K562 (cell line): ENCODE measurements at regions not wholly inside any gene's neighbourhood (a gene's known extent, or its start where the extent isn't known, plus 50 kb on each side); places are given as distances from the start of the nearest gene placed in this dataset.

Experiments
- MYC ChIP-seq, 2 experiments: fragments of 250-450 bp in 1 of 2; sonication (Bioruptor Pico) in 1 of 2; IDR thresholded peaks; 2 replicates each; pipeline versions ENCODE4 v1.5.1 to v1.6.1; 2012 to 2021; ENCODE audit warnings: low read depth in 2 of 2, borderline replicate concordance in 1 of 2, improper control_type of control experiment in 1 of 2, low read length in 1 of 2, mild to moderate bottlenecking in 1 of 2, moderate library complexity in 1 of 2
- SIN3B ChIP-seq: fragments of 450-650 bp; IDR thresholded peaks from 2 replicates; pipeline ENCODE4 v1.6.1; 2017; ENCODE audit warnings: low read depth, mild to moderate bottlenecking, moderate library complexity
- SIX5 ChIP-seq, 2 experiments: IDR thresholded peaks; 2 replicates each; pipeline ENCODE4 v1.6.1; 2011; ENCODE audit warnings: low read length in 2 of 2, borderline replicate concordance in 1 of 2, low read depth in 1 of 2, mild to moderate bottlenecking in 1 of 2, moderate library complexity in 1 of 2; ENCODE audit not compliant: insufficient read depth in 1 of 2
- SLC30A9 ChIP-seq: fragments of 250-450 bp; sonication (Bioruptor Pico); IDR thresholded peaks from 2 replicates; pipeline ENCODE4 v1.8.0; 2022; ENCODE audit warnings: mild to moderate bottlenecking, moderate library complexity
- ZBTB8A ChIP-seq: fragments of 450-650 bp; IDR thresholded peaks from 2 replicates; pipeline ENCODE4 v1.6.1; 2018; ENCODE audit warnings: mild to moderate bottlenecking, moderate library complexity; ENCODE audit not compliant: partially characterized antibody
- ZNF197 ChIP-seq: fragments of 200-800 bp; sonication (Bioruptor generic); IDR thresholded peaks from 2 replicates; pipeline ENCODE4 v1.6.1; 2016; ENCODE audit warnings: low read depth, missing genetic modification characterization, missing compliant biosample characterization
- TF ChIP-seq, protein P1 (sequence below): fragments of 450-650 bp; IDR thresholded peaks from 2 replicates; pipeline ENCODE4 v1.6.1; 2016; ENCODE audit warnings: mild to moderate bottlenecking, moderate library complexity
- TF ChIP-seq, protein P2 (sequence below): fragments of 450-650 bp; IDR thresholded peaks from one replicate; pipeline ENCODE4 v1.6.1; 2018; ENCODE audit warnings: mild to moderate bottlenecking, moderate library complexity; ENCODE audit not compliant: partially characterized antibody
- TF ChIP-seq, protein P3 (sequence below): sonication (generic); formaldehyde crosslinking; IDR thresholded peaks from 2 replicates; pipeline ENCODE4 v1.8.1; 2023; ENCODE audit warnings: mild to moderate bottlenecking, missing genetic modification reagents

DNA sequence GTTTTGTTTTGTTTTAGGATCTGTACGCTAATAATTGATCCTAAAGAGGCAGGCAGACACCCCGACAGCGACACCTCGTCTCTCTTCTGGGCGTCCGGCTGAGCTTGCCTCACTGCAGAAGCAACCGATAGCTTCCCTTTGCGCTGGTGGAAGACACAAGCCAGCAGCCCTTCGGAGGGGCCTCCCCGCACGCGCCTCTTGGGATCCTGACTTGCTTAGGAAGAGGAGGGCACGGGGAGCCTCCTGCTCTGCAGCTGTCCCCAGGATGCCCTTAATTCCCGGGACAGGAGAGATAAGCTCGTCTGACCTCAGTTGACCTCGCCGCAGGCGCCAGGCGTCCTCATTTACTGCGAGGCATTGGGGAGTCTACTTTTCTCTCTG is 94.0 kb downstream of the CD83 start (continued):
- TF ChIP-seq, protein P1, sequence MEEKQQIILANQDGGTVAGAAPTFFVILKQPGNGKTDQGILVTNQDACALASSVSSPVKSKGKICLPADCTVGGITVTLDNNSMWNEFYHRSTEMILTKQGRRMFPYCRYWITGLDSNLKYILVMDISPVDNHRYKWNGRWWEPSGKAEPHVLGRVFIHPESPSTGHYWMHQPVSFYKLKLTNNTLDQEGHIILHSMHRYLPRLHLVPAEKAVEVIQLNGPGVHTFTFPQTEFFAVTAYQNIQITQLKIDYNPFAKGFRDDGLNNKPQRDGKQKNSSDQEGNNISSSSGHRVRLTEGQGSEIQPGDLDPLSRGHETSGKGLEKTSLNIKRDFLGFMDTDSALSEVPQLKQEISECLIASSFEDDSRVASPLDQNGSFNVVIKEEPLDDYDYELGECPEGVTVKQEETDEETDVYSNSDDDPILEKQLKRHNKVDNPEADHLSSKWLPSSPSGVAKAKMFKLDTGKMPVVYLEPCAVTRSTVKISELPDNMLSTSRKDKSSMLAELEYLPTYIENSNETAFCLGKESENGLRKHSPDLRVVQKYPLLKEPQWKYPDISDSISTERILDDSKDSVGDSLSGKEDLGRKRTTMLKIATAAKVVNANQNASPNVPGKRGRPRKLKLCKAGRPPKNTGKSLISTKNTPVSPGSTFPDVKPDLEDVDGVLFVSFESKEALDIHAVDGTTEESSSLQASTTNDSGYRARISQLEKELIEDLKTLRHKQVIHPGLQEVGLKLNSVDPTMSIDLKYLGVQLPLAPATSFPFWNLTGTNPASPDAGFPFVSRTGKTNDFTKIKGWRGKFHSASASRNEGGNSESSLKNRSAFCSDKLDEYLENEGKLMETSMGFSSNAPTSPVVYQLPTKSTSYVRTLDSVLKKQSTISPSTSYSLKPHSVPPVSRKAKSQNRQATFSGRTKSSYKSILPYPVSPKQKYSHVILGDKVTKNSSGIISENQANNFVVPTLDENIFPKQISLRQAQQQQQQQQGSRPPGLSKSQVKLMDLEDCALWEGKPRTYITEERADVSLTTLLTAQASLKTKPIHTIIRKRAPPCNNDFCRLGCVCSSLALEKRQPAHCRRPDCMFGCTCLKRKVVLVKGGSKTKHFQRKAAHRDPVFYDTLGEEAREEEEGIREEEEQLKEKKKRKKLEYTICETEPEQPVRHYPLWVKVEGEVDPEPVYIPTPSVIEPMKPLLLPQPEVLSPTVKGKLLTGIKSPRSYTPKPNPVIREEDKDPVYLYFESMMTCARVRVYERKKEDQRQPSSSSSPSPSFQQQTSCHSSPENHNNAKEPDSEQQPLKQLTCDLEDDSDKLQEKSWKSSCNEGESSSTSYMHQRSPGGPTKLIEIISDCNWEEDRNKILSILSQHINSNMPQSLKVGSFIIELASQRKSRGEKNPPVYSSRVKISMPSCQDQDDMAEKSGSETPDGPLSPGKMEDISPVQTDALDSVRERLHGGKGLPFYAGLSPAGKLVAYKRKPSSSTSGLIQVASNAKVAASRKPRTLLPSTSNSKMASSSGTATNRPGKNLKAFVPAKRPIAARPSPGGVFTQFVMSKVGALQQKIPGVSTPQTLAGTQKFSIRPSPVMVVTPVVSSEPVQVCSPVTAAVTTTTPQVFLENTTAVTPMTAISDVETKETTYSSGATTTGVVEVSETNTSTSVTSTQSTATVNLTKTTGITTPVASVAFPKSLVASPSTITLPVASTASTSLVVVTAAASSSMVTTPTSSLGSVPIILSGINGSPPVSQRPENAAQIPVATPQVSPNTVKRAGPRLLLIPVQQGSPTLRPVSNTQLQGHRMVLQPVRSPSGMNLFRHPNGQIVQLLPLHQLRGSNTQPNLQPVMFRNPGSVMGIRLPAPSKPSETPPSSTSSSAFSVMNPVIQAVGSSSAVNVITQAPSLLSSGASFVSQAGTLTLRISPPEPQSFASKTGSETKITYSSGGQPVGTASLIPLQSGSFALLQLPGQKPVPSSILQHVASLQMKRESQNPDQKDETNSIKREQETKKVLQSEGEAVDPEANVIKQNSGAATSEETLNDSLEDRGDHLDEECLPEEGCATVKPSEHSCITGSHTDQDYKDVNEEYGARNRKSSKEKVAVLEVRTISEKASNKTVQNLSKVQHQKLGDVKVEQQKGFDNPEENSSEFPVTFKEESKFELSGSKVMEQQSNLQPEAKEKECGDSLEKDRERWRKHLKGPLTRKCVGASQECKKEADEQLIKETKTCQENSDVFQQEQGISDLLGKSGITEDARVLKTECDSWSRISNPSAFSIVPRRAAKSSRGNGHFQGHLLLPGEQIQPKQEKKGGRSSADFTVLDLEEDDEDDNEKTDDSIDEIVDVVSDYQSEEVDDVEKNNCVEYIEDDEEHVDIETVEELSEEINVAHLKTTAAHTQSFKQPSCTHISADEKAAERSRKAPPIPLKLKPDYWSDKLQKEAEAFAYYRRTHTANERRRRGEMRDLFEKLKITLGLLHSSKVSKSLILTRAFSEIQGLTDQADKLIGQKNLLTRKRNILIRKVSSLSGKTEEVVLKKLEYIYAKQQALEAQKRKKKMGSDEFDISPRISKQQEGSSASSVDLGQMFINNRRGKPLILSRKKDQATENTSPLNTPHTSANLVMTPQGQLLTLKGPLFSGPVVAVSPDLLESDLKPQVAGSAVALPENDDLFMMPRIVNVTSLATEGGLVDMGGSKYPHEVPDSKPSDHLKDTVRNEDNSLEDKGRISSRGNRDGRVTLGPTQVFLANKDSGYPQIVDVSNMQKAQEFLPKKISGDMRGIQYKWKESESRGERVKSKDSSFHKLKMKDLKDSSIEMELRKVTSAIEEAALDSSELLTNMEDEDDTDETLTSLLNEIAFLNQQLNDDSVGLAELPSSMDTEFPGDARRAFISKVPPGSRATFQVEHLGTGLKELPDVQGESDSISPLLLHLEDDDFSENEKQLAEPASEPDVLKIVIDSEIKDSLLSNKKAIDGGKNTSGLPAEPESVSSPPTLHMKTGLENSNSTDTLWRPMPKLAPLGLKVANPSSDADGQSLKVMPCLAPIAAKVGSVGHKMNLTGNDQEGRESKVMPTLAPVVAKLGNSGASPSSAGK: peak; percentile 82
- TF ChIP-seq ZBTB8A: no peak
- TF ChIP-seq, protein P2, sequence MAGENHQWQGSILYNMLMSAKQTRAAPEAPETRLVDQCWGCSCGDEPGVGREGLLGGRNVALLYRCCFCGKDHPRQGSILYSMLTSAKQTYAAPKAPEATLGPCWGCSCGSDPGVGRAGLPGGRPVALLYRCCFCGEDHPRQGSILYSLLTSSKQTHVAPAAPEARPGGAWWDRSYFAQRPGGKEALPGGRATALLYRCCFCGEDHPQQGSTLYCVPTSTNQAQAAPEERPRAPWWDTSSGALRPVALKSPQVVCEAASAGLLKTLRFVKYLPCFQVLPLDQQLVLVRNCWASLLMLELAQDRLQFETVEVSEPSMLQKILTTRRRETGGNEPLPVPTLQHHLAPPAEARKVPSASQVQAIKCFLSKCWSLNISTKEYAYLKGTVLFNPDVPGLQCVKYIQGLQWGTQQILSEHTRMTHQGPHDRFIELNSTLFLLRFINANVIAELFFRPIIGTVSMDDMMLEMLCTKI: no peak
- no peak for TF ChIP-seq SIX5 (IDR thresholded peaks at IDR 0.05; ENCODE audit: borderline replicate concordance in 1 of 2, insufficient read depth in 1 of 2, low read depth in 1 of 2, low read length in 2 of 2)
- no peak for TF ChIP-seq SIN3B
- no peak for TF ChIP-seq ZNF197 (CRISPR knock-in tag)
- no peak for TF ChIP-seq SLC30A9 (CRISPR knock-in tag)
- TF ChIP-seq, protein P3, sequence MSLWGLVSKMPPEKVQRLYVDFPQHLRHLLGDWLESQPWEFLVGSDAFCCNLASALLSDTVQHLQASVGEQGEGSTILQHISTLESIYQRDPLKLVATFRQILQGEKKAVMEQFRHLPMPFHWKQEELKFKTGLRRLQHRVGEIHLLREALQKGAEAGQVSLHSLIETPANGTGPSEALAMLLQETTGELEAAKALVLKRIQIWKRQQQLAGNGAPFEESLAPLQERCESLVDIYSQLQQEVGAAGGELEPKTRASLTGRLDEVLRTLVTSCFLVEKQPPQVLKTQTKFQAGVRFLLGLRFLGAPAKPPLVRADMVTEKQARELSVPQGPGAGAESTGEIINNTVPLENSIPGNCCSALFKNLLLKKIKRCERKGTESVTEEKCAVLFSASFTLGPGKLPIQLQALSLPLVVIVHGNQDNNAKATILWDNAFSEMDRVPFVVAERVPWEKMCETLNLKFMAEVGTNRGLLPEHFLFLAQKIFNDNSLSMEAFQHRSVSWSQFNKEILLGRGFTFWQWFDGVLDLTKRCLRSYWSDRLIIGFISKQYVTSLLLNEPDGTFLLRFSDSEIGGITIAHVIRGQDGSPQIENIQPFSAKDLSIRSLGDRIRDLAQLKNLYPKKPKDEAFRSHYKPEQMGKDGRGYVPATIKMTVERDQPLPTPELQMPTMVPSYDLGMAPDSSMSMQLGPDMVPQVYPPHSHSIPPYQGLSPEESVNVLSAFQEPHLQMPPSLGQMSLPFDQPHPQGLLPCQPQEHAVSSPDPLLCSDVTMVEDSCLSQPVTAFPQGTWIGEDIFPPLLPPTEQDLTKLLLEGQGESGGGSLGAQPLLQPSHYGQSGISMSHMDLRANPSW (CRISPR knock-in tag): no peak
- TF ChIP-seq MYC (IDR thresholded peaks at IDR 0.05; ENCODE audit: low read depth, low read length): no peak
- TF ChIP-seq MYC (CRISPR knock-in tag; IDR thresholded peaks at IDR 0.05; ENCODE audit: borderline replicate concordance, low read depth): peak; percentile 35; the same call in 1 of the 2 replicates
